HG03520 (cell line): ENCODE measurements at regions not wholly inside any gene's neighbourhood (a gene's known extent, or its start where the extent isn't known, plus 50 kb on each side); places are given as distances from the start of the nearest gene placed in this dataset.
"Not testable (repeated sequence)": the region's sequence is repeated elsewhere in the genome, so short reads cannot be mapped to it uniquely, and the experiment has no call there.

Experiments
- ATAC-seq: cut with Tn5 transposase; IDR thresholded peaks from one replicate; pipeline ENCODE4 v1.9.1; 2021; ENCODE audit warnings: mild to moderate bottlenecking, moderate library complexity; ENCODE audit not compliant: unreplicated experiment

DNA sequence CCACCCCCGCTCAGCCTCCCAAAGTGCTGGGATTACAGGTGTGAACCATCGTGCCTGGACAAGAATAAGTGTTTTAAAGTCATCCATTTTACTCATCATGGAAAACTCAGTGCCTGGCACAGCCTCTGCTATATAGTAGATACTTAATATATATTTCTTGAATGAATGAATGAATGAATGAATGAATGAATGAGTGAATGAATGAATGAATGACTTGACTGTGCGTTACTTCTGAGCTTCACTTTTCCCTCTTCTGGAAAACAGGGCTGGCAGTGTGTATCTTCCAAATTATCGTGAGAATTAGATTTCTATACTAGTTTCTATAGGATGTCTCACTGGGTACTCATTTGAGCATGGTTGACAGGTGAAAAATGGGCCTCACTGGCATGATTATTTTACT, 307.3 kb upstream of the ERCC4 start:
- no peak for ATAC-seq

DNA sequence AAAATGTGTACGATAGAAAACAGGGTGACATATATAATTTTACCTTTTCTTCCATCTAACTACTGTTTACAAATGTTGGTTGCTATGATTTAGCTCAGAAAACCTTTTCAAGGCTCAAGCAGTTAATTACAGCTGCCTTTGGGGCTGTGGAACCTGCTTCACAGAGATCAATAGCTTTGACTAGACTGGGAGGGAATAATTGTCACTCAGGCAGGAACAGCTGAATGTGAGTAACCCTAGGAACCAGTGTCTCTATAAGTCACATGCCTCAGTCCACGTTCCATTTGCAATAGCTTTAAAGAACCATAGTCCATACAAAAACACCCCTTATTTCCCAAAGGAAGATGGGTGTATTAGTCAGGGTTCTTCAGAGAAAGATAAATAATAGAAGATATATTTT, 306.8 kb upstream of the ERCC4 start:
- ATAC-seq = no peak

DNA sequence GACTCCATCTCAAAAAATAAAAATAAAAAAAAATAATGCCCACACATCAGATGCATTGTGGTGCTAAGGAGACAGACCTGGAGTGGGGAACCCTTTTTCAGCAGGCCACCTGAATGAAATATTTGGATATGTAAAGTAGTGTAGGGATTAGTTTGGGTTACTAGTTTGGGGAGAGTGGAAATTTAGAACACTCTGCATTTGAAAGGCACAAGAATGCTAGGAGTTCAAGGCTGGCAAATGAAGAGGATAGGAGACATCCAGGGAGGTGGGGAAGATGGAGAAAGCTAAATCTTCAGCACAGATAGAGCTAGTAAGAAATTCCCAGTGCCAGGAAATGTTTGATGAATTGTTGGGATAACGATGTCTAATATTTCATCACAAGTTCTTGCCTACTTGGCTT, 298.3 kb upstream of the ERCC4 start:
- no peak for ATAC-seq

DNA sequence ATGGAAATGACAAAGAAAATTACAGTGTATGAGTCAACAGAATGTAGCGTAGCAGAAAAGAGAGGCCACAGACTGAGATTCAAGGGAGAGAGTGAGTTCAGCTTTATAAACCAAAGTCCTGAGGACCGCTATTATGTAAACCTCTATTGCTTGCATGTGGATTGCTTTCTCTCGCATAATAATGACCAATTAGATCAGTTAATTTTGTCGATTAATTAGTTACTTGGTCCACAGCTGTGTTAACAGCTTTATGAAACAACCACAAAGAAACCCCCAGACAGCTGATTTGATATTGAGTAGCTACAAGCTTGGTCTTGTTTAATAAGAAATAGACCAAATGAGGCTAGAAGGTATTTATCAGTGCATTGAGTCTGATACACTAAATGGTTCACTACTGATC, 291.8 kb upstream of the ERCC4 start:
- no peak for ATAC-seq

DNA sequence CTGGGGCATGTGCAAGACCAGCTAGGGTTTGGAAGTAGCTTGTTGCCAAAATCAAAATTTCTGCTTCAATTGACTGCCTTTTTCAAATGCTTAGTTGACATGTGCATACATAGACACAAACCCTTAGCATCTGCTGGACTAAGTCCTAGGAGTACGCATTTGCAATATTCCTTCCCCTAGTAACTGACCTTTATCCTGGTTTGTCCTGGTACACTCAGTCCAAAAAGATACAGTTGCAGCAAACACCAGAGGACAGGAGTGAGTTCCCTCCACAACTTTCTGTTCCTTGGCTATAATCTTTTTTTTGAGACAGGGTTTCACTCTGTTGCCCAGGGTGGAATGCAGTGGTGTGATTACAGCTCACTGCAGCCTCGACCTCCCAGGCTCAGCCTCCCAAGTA, 290.2 kb upstream of the ERCC4 start:
- no peak for ATAC-seq

DNA sequence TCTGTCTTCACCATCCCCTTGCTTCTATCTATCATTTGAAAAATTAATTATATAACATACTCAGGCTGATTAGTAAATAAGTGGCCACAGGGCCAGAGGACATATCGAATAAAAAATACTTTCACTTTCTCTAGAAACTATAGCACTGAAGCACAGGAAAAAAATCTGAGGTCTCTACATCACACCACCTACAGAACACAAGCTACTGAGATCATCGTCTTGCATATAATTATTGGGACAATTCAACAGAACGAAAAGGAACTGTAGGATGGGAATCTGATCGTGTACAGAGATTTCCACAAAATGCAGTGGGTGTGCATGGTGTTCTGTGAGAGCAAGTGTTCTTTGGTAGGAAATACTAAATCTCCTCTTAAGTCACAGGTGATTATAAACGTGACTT, 289.6 kb upstream of the ERCC4 start:
- no peak for ATAC-seq

DNA sequence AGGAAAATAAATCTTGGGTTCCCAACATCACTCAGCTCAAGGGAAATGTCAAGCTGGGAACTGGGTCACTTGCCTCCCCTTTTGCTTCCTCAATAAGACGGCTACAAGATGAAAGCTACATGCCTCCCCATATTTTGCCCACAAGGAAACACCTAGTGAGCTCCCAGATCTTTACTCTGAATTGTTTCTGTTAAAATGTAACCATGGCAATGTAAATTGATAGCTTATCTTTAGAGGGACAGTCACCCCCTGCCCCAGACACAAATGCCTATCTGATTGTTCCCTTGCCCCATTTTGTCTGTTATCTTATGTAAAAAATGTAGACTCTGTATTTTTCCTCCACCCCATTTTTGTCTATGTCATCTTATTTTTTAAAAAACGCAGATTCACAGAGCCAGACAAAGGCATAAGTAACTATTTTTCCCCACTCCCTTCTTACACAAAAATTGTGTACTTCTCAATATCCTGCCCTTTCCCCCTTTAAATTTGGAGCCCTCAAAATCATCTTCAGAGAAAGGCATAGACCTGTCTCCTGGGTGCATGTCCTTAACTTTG, 288.7 kb upstream of the ERCC4 start:
- no peak for ATAC-seq

DNA sequence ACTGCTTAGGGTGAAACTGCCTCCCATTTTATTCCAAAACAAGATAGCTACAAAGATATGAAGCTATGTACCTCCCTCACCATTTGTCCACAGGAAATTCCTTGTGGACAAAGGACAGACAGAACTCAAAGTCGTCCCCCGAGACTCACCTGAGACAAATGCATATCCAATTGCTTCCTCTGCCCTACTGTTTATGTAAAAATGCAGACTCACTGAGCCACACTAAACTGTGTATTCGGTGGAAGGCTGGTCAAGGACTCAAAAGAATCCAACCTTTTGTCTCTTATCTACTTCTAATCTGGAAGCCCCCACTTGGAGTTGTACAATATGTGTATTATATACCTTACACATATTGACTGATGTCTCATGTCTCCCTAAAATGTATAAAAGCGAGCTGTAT, 288.0 kb upstream of the ERCC4 start:
- ATAC-seq = no peak

DNA sequence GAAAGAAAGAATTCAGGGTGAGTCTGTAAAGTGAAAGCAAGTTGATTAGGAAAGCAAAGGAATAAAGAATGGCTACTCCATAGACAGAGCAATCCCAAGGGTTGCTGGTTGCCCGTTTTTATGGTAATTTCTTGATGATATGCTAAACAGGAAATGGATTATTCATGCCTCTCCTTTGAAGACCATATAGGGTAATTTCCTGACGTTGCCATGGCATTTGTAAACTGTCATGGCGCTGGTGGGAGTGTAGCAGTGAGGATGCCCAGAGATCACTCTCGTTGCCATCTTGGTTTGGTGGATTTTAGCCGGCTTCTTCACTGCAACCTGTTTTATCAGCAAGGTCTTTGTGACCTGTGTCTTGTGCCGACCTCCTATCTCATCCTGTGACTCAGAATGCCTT, 287.4 kb upstream of the ERCC4 start:
- ATAC-seq = not testable (repeated sequence)

DNA sequence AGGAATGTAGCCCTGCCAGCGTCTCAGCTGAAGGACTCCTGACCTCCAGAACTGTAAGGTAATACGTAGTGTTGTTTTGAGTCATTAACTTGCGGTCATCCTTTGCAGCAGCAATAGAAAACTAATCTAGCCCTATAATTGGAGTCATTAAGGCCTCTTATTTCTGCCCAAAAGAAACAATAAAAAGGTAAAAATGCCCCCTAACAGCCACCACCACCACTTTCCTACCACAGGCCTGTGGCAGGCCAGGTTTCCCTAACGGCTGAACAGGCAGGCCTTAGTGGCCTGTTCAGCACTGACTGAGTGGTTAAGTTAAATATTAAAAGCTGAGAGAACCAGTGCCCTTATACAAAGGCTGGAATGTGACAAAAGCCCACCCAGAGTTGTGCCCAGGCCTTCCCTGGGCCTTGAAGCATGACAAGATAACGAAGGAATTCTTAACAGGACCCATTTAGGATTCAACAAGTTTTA, 286.5 kb upstream of the ERCC4 start:
- ATAC-seq = no peak

DNA sequence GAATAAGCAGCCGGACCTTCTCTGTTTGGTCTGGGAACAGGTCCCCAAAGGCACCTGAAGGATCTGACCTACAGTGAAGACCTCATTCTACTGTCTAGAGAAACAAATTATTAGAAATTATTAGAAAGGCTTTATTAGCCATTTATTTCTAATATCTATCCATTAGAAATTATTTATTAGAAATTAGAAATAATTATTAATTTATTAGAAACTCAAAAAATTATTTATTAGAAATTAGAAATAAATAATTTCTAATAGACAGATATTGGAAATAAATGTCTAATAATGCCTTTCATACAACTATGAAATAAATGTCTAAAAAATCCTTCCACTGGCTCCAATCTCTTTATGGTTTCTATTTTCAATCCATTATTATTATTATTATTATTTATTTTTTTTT, 285.7 kb upstream of the ERCC4 start:
- no peak for ATAC-seq

DNA sequence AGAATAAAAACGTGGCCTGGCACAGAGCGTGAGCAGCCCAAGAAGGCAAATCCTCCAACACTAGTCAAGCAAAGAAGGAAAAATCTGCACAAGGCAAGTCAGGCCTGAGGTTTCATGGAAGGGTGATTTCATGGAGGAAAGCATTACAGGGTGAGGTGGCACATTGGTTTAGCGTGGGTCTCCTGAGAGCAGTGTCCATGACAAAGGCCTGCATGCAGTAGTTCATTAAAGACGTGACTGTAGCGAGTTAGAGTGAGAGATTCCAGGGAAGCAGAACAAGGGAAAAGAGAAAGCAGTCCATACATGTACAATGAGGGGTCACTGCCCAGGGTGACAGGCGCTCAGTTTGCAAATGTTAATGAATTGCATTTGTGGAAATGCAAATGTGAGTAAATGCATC, 285.0 kb upstream of the ERCC4 start:
- ATAC-seq = no peak

DNA sequence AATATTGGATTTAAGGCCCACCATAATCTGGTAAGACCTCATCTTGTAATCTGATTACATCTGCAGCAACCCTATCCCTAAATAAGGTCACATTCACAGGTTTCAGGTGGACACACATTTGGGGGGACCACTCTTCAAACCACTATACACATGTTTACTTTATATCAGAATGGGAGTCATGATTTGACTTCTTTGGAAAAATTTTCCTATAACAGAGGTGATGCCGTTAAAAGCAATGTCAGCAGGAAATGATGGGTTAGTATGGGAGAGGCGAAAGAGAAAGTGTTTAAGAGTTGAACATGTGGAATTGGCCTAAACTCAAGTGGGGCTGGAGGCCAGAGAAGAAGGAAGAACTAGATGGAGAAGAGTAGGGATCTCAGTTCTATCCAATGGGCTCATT, 281.7 kb upstream of the ERCC4 start:
- ATAC-seq = no peak

DNA sequence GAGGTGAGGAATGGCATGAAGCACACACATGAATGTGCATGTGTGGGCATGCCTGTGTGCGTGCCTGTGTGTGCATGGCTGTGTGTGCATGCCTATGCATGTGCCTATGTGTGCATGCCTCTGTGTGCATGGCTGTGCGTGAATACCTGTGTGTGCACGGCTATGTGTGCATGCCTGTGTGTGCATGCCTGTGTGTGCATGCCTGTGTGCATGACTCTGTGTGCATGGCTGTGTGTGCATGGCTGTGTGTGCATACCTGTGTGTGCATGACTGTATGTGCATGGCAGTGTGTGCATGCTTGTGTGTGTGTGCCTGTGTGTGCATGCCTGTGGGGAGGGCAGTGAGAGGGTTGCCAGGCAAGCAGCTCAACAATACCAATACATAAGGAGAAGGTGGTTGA, 276.5 kb upstream of the ERCC4 start:
- ATAC-seq = no peak

DNA sequence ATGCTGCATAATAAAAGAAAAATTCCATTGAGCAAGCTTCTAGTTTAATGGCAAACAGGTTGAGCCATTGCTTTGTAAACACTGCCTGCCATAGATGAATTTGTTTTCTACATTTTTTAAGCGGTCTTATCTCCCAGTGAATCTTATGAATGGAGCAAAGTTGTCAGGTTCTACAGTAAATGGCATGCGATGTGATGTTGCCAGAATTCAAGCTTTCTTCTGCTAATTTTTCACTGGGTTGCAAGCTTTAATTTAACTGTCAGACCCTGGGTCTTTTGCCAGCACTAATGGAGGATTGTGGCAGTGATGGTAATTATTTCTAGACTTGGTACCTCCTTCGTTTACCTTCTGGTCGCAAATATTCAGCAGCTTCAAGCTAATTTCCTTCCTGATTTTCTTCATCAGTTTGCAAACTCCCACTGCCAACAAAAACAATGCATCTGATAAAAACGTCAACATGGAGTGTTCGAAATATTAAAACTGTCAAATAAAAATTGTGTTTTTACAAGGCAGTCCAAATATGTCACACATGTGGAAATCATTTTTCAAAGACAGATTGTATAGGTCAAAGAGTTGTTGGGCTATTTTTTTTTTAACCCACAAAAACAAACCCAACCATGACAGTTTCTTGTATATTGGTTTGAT, 274.2 kb upstream of the ERCC4 start:
- ATAC-seq = no peak

DNA sequence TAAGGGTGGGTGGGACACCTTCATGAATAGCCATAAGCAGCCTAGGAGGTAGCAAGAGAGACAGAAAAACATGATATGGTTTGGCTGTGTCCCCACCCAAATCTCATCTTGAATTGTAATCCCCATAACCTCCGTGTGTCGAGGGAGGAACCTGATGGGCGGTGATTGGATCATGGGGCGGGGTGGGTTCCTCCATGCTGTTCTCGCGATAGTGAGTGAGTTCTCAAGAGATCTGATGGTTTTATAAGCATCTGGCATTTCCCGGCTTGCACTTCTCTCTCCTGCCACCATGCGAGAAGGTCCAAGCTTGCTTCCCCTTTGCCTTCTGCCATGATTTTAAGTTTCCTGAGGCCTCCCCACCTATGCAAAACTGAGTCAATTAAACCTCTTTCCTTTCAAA, 259.1 kb upstream of the ERCC4 start:
- ATAC-seq = no peak

DNA sequence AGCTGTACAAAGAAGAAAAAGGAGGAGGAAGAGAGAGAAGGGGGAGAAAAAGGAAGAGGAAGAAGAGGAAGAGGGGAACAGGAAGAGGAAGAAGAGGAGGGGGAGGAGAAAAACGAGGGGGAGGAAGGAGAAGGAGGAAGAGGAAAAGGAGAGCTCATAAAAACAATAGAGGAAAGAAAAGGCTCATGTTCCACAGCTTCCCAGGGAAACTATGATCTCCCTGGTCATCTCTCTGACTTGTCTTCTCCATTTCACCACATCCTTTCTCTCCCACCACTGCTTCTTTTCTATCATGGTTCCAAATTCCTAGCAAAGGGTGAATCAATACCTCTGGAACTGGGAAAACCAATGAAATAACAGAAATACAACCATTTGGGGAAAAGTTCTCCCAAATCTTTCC, 254.1 kb upstream of the ERCC4 start:
- no peak for ATAC-seq

DNA sequence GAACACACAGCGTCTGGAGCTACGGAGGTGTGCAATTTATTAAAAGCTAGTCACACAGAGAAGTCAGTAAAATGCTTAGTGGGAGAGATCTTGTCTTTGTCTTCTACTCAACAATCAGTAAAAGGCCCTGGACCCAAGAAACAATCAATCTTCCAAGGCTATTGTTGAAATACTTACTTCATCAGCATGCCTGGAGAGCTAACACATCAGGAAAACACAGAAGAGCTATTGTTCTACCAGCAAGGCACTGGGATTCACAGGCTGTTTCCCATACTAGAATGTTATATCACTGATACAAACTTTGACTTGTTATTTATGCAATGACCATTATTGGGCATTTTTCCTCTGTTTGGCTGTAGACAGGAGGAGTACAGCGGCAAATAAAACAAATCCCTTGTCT, 247.8 kb upstream of the ERCC4 start:
- no peak for ATAC-seq

DNA sequence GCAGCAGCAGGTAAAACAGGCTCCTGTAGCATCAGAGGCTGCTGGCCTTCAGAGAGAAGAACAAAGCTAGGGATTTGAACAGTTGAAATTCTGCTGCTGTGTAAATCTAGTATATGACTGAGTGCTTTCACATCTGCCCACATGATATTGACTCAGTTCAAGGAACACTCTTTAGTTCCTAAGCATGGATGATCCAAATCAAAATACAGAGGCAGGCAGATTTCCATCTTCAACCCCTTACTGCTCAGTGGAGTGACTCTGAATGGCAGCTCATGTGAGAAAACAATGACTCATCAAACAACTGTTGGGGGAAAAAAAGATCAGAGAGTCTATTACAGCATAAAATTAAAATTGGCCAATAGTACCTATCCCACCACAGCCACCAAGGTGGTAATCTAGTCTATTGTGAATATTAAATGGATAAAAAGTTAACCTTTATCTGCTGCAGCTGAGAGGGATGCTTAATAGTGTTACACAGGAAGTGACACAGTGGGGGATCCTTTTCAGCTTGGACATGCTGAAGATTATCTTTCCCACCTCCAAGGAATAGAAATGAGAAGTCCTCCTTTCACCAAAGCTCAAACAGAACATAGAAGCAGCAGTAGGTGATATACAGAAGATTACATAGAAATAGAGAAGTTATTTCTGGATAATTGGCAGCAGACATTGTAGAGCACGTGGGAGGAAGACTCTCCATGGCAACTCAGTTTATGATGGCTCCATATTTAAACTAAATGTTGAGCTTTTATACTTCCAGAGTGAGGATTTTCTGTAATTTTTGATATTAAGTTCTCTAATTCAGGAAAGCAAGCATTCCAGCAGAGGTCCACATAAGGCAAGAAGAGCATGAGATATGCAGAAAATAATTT, 239.7 kb upstream of the ERCC4 start:
- ATAC-seq = no peak

DNA sequence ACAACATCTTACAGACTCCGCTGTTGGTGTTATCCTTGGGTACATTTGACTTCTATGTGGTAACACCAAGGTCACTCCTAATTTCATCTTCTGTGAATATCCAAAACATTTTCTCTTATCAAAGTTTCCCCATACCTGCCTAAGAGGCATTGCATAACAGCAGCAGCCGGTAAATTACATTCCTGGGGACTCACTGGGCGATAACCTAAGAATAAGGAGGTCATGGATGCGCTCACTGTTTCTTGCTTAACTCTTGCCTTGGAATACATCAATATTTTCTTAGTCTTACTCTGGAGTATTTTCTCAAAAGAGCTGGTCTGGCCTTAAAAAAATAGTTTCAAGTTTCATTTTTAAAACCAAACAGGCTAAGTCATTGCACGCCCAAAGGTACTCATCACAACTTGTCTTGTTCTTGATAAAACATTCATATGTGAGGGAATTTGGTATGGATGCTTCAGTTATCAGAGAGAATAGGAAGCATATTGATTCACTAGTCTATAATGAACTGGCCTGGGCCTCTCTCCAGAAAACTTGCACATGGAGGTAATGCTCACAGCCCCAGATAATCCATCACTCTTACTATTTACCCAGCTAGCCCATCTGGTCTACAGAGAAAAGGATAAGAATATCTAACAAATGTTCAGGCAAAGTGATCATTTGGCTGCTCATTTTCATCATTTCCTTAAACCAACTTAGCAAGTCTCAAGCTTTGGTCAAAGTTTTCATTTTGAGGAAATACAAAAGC, 235.0 kb upstream of the ERCC4 start:
- ATAC-seq = no peak

DNA sequence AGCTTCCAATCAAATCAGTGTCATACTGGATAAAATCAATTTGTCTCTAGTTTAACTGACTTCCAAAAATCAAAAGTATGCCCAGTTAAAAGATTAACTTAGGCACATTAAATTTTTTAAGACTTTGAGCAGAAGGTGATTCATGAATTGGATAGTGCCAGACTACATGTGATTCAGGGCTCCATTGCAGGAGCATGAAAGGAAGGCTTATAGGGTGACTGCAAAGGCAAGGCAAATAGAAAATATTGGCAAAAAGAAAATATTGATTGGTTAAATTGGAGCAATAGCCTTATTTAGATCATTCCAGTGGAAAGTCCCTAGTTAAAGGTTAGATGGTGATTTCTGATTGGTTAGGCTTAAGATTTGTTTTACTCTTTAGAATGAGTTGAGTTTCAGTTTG, 223.9 kb upstream of the ERCC4 start:
- ATAC-seq = no peak

DNA sequence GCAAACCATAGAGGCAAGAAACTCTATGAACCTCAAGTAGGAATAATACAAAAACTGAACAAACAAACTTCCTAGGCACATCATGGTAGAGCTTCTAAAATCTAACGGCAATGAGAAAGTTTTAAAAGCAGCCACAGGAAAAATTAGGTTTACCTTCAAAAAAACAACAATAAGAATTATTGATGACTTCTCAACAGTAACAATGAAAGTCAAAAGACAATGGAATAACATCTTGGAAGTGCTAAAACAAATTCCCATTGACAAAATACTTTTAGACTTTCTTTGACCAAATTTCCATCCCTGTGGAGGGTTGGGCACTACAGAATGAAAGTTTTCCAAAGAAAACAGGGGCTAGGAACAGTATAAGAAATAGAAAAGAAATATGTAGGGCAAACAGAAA, 222.9 kb upstream of the ERCC4 start:
- ATAC-seq = no peak
